Breast epithelium (tissue), 4 donors: ENCODE measurements at regions not wholly inside any gene's neighbourhood (a gene's known extent, or its start where the extent isn't known, plus 50 kb on each side); places are given as distances from the start of the nearest gene placed in this dataset.

Experiments used
- DNase-seq, 2 donors: peaks; one replicate each; pipeline ENCODE4 v3.0.0-alpha.2; 2019; ENCODE audit warnings: low spot score in 2 of 2
- H3K27ac ChIP-seq, 2 donors: fragments of 200-600 bp; sonication (generic) in 1 of 2; one replicate each; pipeline ENCODE4 v1.5.1; 2016 to 2019; ENCODE audit warnings: mild to moderate bottlenecking in 1 of 2
- H3K27me3 ChIP-seq, 2 donors: fragments of 200-600 bp; sonication (generic) in 1 of 2; one replicate each; pipeline versions ENCODE4 v1.5.1 to v1.6.0; 2017 to 2019; ENCODE audit warnings: control low read depth in 1 of 2, mild to moderate bottlenecking in 1 of 2
- H3K36me3 ChIP-seq: fragments of 200-600 bp; one replicate; pipeline ENCODE4 v1.5.1; 2019
- H3K4me1 ChIP-seq, 2 donors: fragments of 200-600 bp; sonication (generic); one replicate each; pipeline ENCODE4 v1.5.1; 2016 to 2019; ENCODE audit warnings: control low read depth in 1 of 2
- H3K4me3 ChIP-seq, 3 donors: fragments of 200-600 bp; sonication (generic); 1 replicate in 2 of 3; 2 replicates in 1 of 3; pipeline ENCODE4 v1.5.1; 2016 to 2019; ENCODE audit warnings: mild to moderate bottlenecking in 3 of 3, moderate library complexity in 2 of 3
- H3K9me3 ChIP-seq, 2 donors: fragments of 200-600 bp; sonication (generic) in 1 of 2; one replicate each; pipeline ENCODE4 v1.5.1; 2016 to 2019; ENCODE audit warnings: control low read depth in 1 of 2
- CTCF ChIP-seq, 3 donors: fragments of 450-650 bp; IDR thresholded peaks; one replicate each; pipeline ENCODE4 v1.5.1; 2016 to 2017; ENCODE audit warnings: antibody characterized with exemption in 3 of 3, mild to moderate bottlenecking in 3 of 3, moderate library complexity in 3 of 3
- POLR2A ChIP-seq: fragments of 450-650 bp; IDR thresholded peaks from one replicate; pipeline ENCODE4 v1.6.1; 2016; ENCODE audit warnings: antibody characterized with exemption, mild to moderate bottlenecking, moderate library complexity
- POLR2AphosphoS5 ChIP-seq, 3 donors: sonication (generic); formaldehyde crosslinking; IDR thresholded peaks; one replicate each; pipeline ENCODE4 v1.6.1; 2017; ENCODE audit warnings: antibody characterized with exemption in 3 of 3
- intact Hi-C: fragments of 100-400 bp; cut with DNase I; formaldehyde crosslinking; loops from one replicate; pipeline ENCODE4 v1.15.1; 2023; ENCODE audit warnings: low total_unique reads

GRCh38 chr11:122367809-122368231 lies 251.8 kb upstream of the BLID start:
- TF ChIP-seq POLR2A = no peak
- no peak for TF ChIP-seq POLR2AphosphoS5 (IDR thresholded peaks at IDR 0.05)
- no peak for TF ChIP-seq CTCF (IDR thresholded peaks at IDR 0.05)
- no peaks in the 10 kb centered on the region for H3K9me3 ChIP-seq
- no peaks in the 10 kb centered on the region for H3K27me3 ChIP-seq
- no peak for DNase-seq
- no peaks in the 10 kb centered on the region for H3K36me3 ChIP-seq
- peak overlapping the region; percentile 4 to 57 for H3K27ac ChIP-seq
- peak overlapping the region in 2 of 3 donors; percentile 20 to 26 for H3K4me3 ChIP-seq
- intact Hi-C loops = no loop called here
- H3K4me1 ChIP-seq = no peaks in the 10 kb centered on the region

GRCh38 chr11:122365610-122366360 lies 249.8 kb upstream of the BLID start:
- intact Hi-C loops = no loop called here
- no peak for DNase-seq
- Histone ChIP-seq H3K4me3 (peak overlapping the region; percentile 0 to 33 (median 26)), H3K9me3 (no peaks in the 10 kb centered on the region), H3K27me3 (no peaks in the 10 kb centered on the region), H3K27ac (peak overlapping the region in 1 of 2 donors; percentile 43), H3K36me3 (no peaks in the 10 kb centered on the region), H3K4me1 (no peaks in the 10 kb centered on the region)
- TF ChIP-seq POLR2AphosphoS5 (IDR thresholded peaks at IDR 0.05) (no peak), CTCF (IDR thresholded peaks at IDR 0.05) (no peak)

- no peak overlapping the region for H3K27ac ChIP-seq
- no peak overlapping the region for H3K4me3 ChIP-seq
Measured at GRCh38 chr11:122363296-122363695, 247.3 kb upstream of the BLID start.

GRCh38 chr11:122362381-122362780 lies 246.4 kb upstream of the BLID start:
- Histone ChIP-seq H3K27ac (no peak overlapping the region), H3K27me3 (no peaks in the 10 kb centered on the region), H3K4me1 (no peaks in the 10 kb centered on the region), H3K36me3 (no peaks in the 10 kb centered on the region), H3K9me3 (no peaks in the 10 kb centered on the region), H3K4me3 (no peak overlapping the region)
- intact Hi-C loops = no loop called here
- no peak for TF ChIP-seq POLR2AphosphoS5 (IDR thresholded peaks at IDR 0.05)
- no peak for TF ChIP-seq POLR2A
- no peak for TF ChIP-seq CTCF (IDR thresholded peaks at IDR 0.05)
- DNase-seq = no peak

More at GRCh38 chr11:122363296-122363695, 247.3 kb upstream of the BLID start:
- Histone ChIP-seq H3K4me1 (no peaks in the 10 kb centered on the region), H3K27me3 (no peaks in the 10 kb centered on the region), H3K36me3 (no peaks in the 10 kb centered on the region), H3K9me3 (no peaks in the 10 kb centered on the region)
- TF ChIP-seq POLR2AphosphoS5 (IDR thresholded peaks at IDR 0.05) (no peak), POLR2A (no peak), CTCF (IDR thresholded peaks at IDR 0.05) (no peak)
- no peak for DNase-seq
- intact Hi-C loops = no loop called here

- Histone ChIP-seq H3K36me3 (no peaks in the 10 kb centered on the region), H3K27ac (no peak overlapping the region), H3K9me3 (no peaks in the 10 kb centered on the region), H3K4me1 (no peaks in the 10 kb centered on the region), H3K27me3 (no peaks in the 10 kb centered on the region), H3K4me3 (no peak overlapping the region)
- TF ChIP-seq POLR2A = no peak
- TF ChIP-seq CTCF (IDR thresholded peaks at IDR 0.05) = no peak
- TF ChIP-seq POLR2AphosphoS5 (IDR thresholded peaks at IDR 0.05) = no peak
- intact Hi-C loops = no loop called here
- DNase-seq = no peak
Measured at GRCh38 chr11:122360875-122361274, 244.9 kb upstream of the BLID start.
